ENCODE measurements at regions not wholly inside any gene's neighbourhood (a gene's known extent, or its start where the extent isn't known, plus 50 kb on each side); places are given as distances from the start of the nearest gene placed in this dataset.

DNA sequence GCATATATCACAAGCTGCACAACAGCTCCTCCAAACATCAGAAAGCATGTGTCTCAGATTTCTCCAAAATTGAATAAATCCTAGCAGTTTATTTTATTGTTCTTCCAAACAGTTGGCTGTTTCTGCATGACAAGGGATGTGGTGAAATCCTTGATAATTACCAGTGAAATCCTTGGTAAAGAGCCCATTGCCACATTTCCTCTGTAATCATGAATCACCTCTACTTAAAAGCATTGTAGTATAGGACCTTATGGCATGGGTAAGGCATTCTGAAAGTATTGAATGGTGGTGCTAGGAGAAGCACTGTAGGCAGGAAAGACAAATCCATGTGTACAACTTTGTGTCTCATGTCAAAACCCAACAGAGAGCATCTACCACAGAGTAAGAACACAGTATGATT is 135.8 kb upstream of the NDST3 start:
- peak in 1 of 2 experiments; percentile 23 for DNase-seq (ENCODE audit: low read depth in 1 of 2, low spot score in 1 of 2)
- H3K27me3 ChIP-seq (ENCODE audit: insufficient read depth, poor library complexity, severe bottlenecking), result no peaks in the 10 kb centered on the region
- no peak overlapping the region for H3K4me3 ChIP-seq (replicated peaks; ENCODE audit: insufficient read depth, low read length)
- no peak overlapping the region for H3K27ac ChIP-seq (replicated peaks)
- no peak for TF ChIP-seq GABPA (IDR thresholded peaks at IDR 0.05; ENCODE audit: low read depth)
- no peak for TF ChIP-seq REST (IDR thresholded peaks at IDR 0.05; ENCODE audit: insufficient replicate concordance, low read depth)
- TF ChIP-seq POLR2AphosphoS5 (IDR thresholded peaks at IDR 0.05; ENCODE audit: low read depth), result no peak
- no peak for TF ChIP-seq CTCF (IDR thresholded peaks at IDR 0.05; ENCODE audit: insufficient read depth, low read length)
- TF ChIP-seq SPI1 (IDR thresholded peaks at IDR 0.05; ENCODE audit: borderline replicate concordance, low read depth), result no peak

GRCh38 chr4:117900832-117901231 is 133.5 kb upstream of the NDST3 start:
- no peak overlapping the region for H3K4me3 ChIP-seq (replicated peaks; ENCODE audit: insufficient read depth, low read length)
- no peak overlapping the region for H3K27ac ChIP-seq (replicated peaks)
- DNase-seq (ENCODE audit: low read depth in 1 of 2, low spot score in 1 of 2), result no peak
- H3K27me3 ChIP-seq (ENCODE audit: insufficient read depth, poor library complexity, severe bottlenecking), result no peaks in the 10 kb centered on the region
- TF ChIP-seq POLR2AphosphoS5 (IDR thresholded peaks at IDR 0.05; ENCODE audit: low read depth), result no peak
- TF ChIP-seq CTCF (IDR thresholded peaks at IDR 0.05; ENCODE audit: insufficient read depth, low read length), result no peak
- no peak for TF ChIP-seq GABPA (IDR thresholded peaks at IDR 0.05; ENCODE audit: low read depth)
- TF ChIP-seq REST (IDR thresholded peaks at IDR 0.05; ENCODE audit: insufficient replicate concordance, low read depth), result no peak
- TF ChIP-seq SPI1 (IDR thresholded peaks at IDR 0.05; ENCODE audit: borderline replicate concordance, low read depth), result no peak

DNA sequence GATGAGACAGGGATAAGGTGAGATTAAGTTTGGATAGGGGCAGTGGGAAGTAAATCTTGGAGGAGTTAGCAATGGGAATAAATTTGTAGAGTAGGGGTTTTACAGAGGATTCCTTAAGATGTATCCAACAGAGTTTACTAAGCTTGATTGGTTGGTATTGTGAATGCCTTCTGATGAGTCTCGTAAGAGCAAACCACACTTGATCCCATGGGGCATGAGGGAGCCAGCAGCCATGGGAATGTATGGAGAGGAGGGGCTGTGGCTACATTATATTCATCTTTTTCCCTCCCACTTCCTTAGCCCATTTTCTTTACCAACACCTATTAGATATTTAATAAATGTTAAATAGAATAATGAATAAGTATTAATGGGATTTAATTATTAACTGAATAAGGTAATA is 126.6 kb upstream of the NDST3 start:
- no peak overlapping the region for H3K4me3 ChIP-seq (replicated peaks; ENCODE audit: insufficient read depth, low read length)
- TF ChIP-seq CTCF (IDR thresholded peaks at IDR 0.05; ENCODE audit: insufficient read depth, low read length) (no peak), GABPA (IDR thresholded peaks at IDR 0.05; ENCODE audit: low read depth) (no peak), SPI1 (IDR thresholded peaks at IDR 0.05; ENCODE audit: borderline replicate concordance, low read depth) (no peak), POLR2AphosphoS5 (IDR thresholded peaks at IDR 0.05; ENCODE audit: low read depth) (no peak), REST (IDR thresholded peaks at IDR 0.05; ENCODE audit: insufficient replicate concordance, low read depth) (no peak)
- no peaks in the 10 kb centered on the region for H3K27me3 ChIP-seq (ENCODE audit: insufficient read depth, poor library complexity, severe bottlenecking)
- H3K27ac ChIP-seq (replicated peaks), result no peak overlapping the region
- DNase-seq (ENCODE audit: low read depth in 1 of 2, low spot score in 1 of 2), result no peak
